DND-41 (cell line): ENCODE measurements at regions not wholly inside any gene's neighbourhood (a gene's known extent, or its start where the extent isn't known, plus 50 kb on each side); places are given as distances from the start of the nearest gene placed in this dataset.

ENCODE experiments used
- EZH2 ChIP-seq: IDR thresholded peaks from 3 replicates; pipeline ENCODE4 v1.6.1; 2012; ENCODE audit warnings: borderline replicate concordance, low read depth, mild to moderate bottlenecking, moderate library complexity, low read length, inconsistent platforms; ENCODE audit not compliant: severe bottlenecking
- TF ChIP-seq, protein P1 (sequence below): IDR thresholded peaks from 2 replicates; pipeline ENCODE4 v1.5.1; 2012; ENCODE audit warnings: borderline replicate concordance, low read length, moderate library complexity, mild to moderate bottlenecking; ENCODE audit not compliant: poor library complexity, severe bottlenecking; ENCODE audit errors: extremely low read depth

- TF ChIP-seq, protein P1, sequence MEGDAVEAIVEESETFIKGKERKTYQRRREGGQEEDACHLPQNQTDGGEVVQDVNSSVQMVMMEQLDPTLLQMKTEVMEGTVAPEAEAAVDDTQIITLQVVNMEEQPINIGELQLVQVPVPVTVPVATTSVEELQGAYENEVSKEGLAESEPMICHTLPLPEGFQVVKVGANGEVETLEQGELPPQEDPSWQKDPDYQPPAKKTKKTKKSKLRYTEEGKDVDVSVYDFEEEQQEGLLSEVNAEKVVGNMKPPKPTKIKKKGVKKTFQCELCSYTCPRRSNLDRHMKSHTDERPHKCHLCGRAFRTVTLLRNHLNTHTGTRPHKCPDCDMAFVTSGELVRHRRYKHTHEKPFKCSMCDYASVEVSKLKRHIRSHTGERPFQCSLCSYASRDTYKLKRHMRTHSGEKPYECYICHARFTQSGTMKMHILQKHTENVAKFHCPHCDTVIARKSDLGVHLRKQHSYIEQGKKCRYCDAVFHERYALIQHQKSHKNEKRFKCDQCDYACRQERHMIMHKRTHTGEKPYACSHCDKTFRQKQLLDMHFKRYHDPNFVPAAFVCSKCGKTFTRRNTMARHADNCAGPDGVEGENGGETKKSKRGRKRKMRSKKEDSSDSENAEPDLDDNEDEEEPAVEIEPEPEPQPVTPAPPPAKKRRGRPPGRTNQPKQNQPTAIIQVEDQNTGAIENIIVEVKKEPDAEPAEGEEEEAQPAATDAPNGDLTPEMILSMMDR, result no peak
- no peak for TF ChIP-seq EZH2
Observed at GRCh38 chr11:13140873-13141655, 131.9 kb downstream of the RASSF10 start.
